NCI-H1048 (cell line): ENCODE measurements at regions not wholly inside any gene's neighbourhood (a gene's known extent, or its start where the extent isn't known, plus 50 kb on each side); places are given as distances from the start of the nearest gene placed in this dataset.
"Not testable (repeated sequence)": the region's sequence is repeated elsewhere in the genome, so short reads cannot be mapped to it uniquely, and the experiment has no call there.

Experiments
- DNase-seq: peaks from one replicate; lab custom pipeline; 2025; lab: John Stamatoyannopoulos, UW

- peak; percentile 11 for DNase-seq
Observed at GRCh38 chr5:174793684-174794328, 69.4 kb downstream of the MSX2 start.

- DNase-seq: no peak
Observed at GRCh38 chr5:174793076-174793475, 68.7 kb downstream of the MSX2 start.

- not testable (repeated sequence) for DNase-seq
Observed at GRCh38 chr5:174792265-174792664, 67.9 kb downstream of the MSX2 start.

- no peak for DNase-seq
Observed at GRCh38 chr5:174790906-174791305, 66.5 kb downstream of the MSX2 start.

GRCh38 chr5:174789596-174789995 lies 65.2 kb downstream of the MSX2 start:
- DNase-seq: no peak

- DNase-seq: no peak
Observed at GRCh38 chr5:174785120-174785680, 60.8 kb downstream of the MSX2 start.
